ENCODE measurements at regions not wholly inside any gene's neighbourhood (a gene's known extent, or its start where the extent isn't known, plus 50 kb on each side); places are given as distances from the start of the nearest gene placed in this dataset.

GRCh38 chr1:184223216-184223615, 163.6 kb upstream of the C1orf21 start:
- no peak for TF ChIP-seq POLR2AphosphoS5 (IDR thresholded peaks at IDR 0.05)
- TF ChIP-seq CTCF (IDR thresholded peaks at IDR 0.05): no peak
- no peak for TF ChIP-seq POLR2A (IDR thresholded peaks at IDR 0.05)

Measured in breast epithelium (tissue), 3 donors.